Stimulated activated naive CD8-positive, alpha-beta T cell treated with anti-CD3 and anti-CD28 coated beads, Interleukin-15, Interleukin-2, amounts not matched to agents 100 ng/mL and 50 ng/mL, for 24 hours (primary cell): ENCODE measurements at regions not wholly inside any gene's neighbourhood (a gene's known extent, or its start where the extent isn't known, plus 50 kb on each side); places are given as distances from the start of the nearest gene placed in this dataset.
A peak's percentile ranks its signal among the peaks of the same experiment; 100 is the strongest.
"Not testable (repeated sequence)": the region's sequence is repeated elsewhere in the genome, so short reads cannot be mapped to it uniquely, and the experiment has no call there.

Experiments
- H3K27ac Mint-ChIP-seq: one replicate; pipeline ENCODE4 v1.8.0; 2021; ENCODE audit warnings: mild to moderate bottlenecking, mixed read lengths
- H3K27me3 Mint-ChIP-seq: one replicate; pipeline ENCODE4 v1.8.0; 2021; ENCODE audit warnings: mixed read lengths
- H3K36me3 Mint-ChIP-seq: one replicate; pipeline ENCODE4 v1.8.0; 2021; ENCODE audit warnings: low read depth, mixed read lengths
- H3K4me1 Mint-ChIP-seq: one replicate; pipeline ENCODE4 v1.8.0; 2021; ENCODE audit warnings: low read depth, mixed read lengths
- H3K4me3 Mint-ChIP-seq: one replicate; pipeline ENCODE4 v1.8.0; 2021; ENCODE audit warnings: mild to moderate bottlenecking, mixed read lengths
- H3K9me3 Mint-ChIP-seq: one replicate; pipeline ENCODE4 v1.8.0; 2021; ENCODE audit warnings: mixed read lengths

GRCh38 chr14:71449316-71450055, 482.7 kb upstream of the RGS6 start:
- Mint-ChIP-seq H3K27me3 (no peaks in the 10 kb centered on the region), H3K9me3 (no peaks in the 10 kb centered on the region), H3K4me3 (no peak overlapping the region), H3K27ac (no peak overlapping the region), H3K36me3 (no peaks in the 10 kb centered on the region), H3K4me1 (peaks cover 9% of the 10 kb centered on the region)

- H3K4me3 Mint-ChIP-seq, result no peak overlapping the region
- no peak overlapping the region for H3K27ac Mint-ChIP-seq
- H3K36me3 Mint-ChIP-seq, result no peaks in the 10 kb centered on the region
- peaks cover 9% of the 10 kb centered on the region for H3K4me1 Mint-ChIP-seq
- H3K27me3 Mint-ChIP-seq, result no peaks in the 10 kb centered on the region
- H3K9me3 Mint-ChIP-seq, result no peaks in the 10 kb centered on the region
Measured at GRCh38 chr14:71451501-71451900, 480.7 kb upstream of the RGS6 start.

GRCh38 chr14:71452539-71452938, 479.7 kb upstream of the RGS6 start:
- H3K36me3 Mint-ChIP-seq, result peaks cover 3% of the 10 kb centered on the region
- H3K4me3 Mint-ChIP-seq, result no peak overlapping the region
- no peaks in the 10 kb centered on the region for H3K27me3 Mint-ChIP-seq
- no peaks in the 10 kb centered on the region for H3K9me3 Mint-ChIP-seq
- H3K4me1 Mint-ChIP-seq, result peaks cover 9% of the 10 kb centered on the region
- no peak overlapping the region for H3K27ac Mint-ChIP-seq

DNA sequence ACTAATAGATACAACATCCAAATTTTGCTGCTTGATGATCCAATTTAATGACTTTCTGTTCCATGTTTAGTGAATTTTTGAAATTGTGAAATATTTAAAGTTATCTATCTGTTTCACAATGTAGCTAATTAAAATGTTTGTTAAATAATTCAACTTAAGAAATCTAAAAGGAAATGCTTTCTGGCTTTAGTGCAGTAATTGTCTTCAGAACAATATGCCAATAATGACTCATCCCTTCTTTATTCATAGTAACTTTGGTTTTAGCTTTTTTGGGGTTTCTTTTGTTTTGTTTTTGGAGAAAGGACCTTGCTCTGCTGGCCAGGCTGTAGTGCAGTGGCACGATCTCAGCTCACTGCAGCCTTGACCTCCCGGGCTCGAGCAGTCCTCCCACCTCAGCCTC, 479.2 kb upstream of the RGS6 start:
- no peak overlapping the region for H3K27ac Mint-ChIP-seq
- H3K36me3 Mint-ChIP-seq, result peaks cover 3% of the 10 kb centered on the region
- no peak overlapping the region for H3K4me3 Mint-ChIP-seq
- H3K9me3 Mint-ChIP-seq, result no peaks in the 10 kb centered on the region
- H3K27me3 Mint-ChIP-seq, result no peaks in the 10 kb centered on the region
- peaks cover 9% of the 10 kb centered on the region for H3K4me1 Mint-ChIP-seq

DNA sequence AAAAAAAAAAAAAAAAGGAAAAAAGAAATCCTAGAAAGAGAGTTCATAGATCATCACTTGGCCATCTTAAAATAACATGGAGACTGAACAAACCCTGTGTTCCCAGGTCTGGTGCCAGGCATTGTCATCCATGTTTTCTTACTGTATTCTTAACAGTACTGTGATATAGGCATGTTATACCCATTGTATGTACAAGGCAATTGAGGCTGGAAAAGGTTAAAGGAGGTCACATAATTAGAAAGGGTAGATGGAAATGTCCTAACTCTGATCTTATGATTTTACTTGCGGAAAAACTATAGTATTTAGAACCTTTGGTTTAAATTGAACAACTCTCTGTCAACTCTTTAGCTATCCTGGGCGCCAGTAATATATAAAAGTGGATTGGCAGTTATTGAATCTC, 478.2 kb upstream of the RGS6 start:
- Mint-ChIP-seq H3K4me1 (peaks cover 9% of the 10 kb centered on the region), H3K27me3 (no peaks in the 10 kb centered on the region), H3K4me3 (no peak overlapping the region), H3K9me3 (no peaks in the 10 kb centered on the region), H3K27ac (no peak overlapping the region), H3K36me3 (peaks cover 3% of the 10 kb centered on the region)

GRCh38 chr14:71454513-71455332, 477.5 kb upstream of the RGS6 start:
- Mint-ChIP-seq H3K27me3 (no peaks in the 10 kb centered on the region), H3K27ac (peak overlapping the region; percentile 29)

DNA sequence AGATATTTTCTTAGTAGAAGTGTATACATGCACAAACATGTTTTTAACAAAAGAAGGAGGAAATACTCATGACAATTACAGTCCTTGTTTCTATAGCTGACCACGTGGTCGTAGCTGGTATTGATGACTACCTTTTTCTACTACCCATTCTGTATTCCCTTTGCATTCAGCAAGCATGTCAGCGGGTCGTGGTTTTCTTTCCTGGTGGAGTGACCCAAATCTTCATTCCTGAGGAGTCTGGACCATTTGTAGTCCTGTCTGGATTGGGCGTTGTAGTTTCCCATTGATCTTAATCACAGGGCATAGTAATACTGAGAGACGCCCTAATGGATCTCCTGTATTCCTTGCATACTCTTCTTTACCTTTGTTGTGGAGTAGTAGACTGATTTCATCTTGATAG, 472.1 kb upstream of the RGS6 start:
- Mint-ChIP-seq H3K4me3 (no peak overlapping the region), H3K27ac (no peak overlapping the region), H3K4me1 (no peaks in the 10 kb centered on the region), H3K27me3 (no peaks in the 10 kb centered on the region), H3K9me3 (peaks cover 9% of the 10 kb centered on the region), H3K36me3 (peaks cover 40% of the 10 kb centered on the region)

More at GRCh38 chr14:71454513-71455332, 477.5 kb upstream of the RGS6 start:
- peaks cover 9% of the 10 kb centered on the region for H3K36me3 Mint-ChIP-seq
- no peaks in the 10 kb centered on the region for H3K9me3 Mint-ChIP-seq
- H3K4me3 Mint-ChIP-seq, result no peak overlapping the region
- H3K4me1 Mint-ChIP-seq, result peaks cover 9% of the 10 kb centered on the region

DNA sequence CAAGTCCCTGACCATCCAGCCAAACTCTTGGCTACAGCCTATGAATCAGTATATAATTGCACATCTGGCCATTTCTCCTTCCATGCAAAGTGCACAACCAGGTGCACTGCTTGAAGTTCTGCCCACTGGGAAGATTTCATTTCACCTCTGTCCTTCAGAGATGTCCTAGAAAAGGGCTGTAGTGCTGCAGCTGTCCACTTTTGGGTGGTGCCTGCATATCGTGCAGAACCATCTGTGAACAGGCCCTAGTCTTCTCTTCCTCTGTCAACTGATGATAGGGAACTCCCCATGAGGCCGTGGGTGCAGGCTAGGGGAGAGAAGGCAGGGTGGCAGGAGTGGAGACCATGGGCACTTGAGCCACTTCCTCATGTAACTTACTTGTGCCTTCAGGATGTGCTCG, 470.6 kb upstream of the RGS6 start:
- H3K36me3 Mint-ChIP-seq, result peaks cover 44% of the 10 kb centered on the region
- not testable (repeated sequence) for H3K4me3 Mint-ChIP-seq, H3K4me1 Mint-ChIP-seq, H3K9me3 Mint-ChIP-seq, H3K27ac Mint-ChIP-seq, H3K27me3 Mint-ChIP-seq

DNA sequence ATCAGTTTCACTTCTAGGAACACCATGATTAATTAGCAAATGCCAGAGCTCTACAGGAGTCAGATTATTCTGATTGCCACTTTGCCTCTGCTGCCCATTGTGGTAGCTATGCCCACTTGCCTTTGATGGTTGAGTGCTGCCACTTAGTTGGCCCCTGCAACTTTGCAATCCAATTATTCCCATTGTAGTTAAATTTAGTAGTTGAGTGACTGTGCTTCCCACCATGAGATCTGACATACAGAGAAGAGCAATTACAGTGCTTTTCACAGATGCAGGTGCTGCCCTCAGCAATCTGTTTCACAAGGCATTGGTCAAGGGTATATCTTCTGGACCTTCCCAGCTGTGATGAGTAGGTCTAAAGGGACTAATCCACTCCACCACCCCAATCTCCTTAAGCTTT, 468.4 kb upstream of the RGS6 start:
- no peaks in the 10 kb centered on the region for H3K4me1 Mint-ChIP-seq
- no peaks in the 10 kb centered on the region for H3K27me3 Mint-ChIP-seq
- peaks cover 52% of the 10 kb centered on the region for H3K36me3 Mint-ChIP-seq

DNA sequence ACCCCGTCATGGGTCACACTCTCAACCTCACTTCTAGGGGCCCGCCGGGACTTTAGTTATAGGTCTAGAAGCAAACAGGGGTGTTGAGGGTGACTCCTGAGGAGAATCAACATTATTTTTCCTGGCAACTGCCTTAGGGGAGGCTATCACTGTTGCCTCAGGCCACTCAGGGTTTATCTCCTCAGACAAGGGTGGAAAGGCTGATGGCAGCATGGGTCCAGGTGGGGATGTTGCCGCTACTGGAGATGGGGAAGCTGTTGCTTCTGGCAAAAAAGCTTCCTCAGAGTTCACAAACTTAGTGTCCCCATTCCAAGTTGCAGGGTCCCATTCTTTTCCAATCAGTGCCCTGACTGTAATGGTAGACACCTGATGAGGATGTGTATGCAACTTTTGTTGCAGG, 467.4 kb upstream of the RGS6 start:
- Mint-ChIP-seq H3K9me3 (peaks cover 9% of the 10 kb centered on the region), H3K36me3 (peaks cover 53% of the 10 kb centered on the region), H3K27me3 (no peaks in the 10 kb centered on the region), H3K4me3 (no peak overlapping the region), H3K27ac (no peak overlapping the region), H3K4me1 (peaks cover 4% of the 10 kb centered on the region)

More for the DNA sequence above, 468.4 kb upstream of the RGS6 start:
- Mint-ChIP-seq H3K4me3 (no peak overlapping the region), H3K9me3 (peaks cover 9% of the 10 kb centered on the region), H3K27ac (no peak overlapping the region)

GRCh38 chr14:71465316-71465715, 466.9 kb upstream of the RGS6 start:
- H3K4me1 Mint-ChIP-seq, result peaks cover 5% of the 10 kb centered on the region
- no peak overlapping the region for H3K4me3 Mint-ChIP-seq
- no peaks in the 10 kb centered on the region for H3K27me3 Mint-ChIP-seq
- H3K9me3 Mint-ChIP-seq, result peaks cover 9% of the 10 kb centered on the region
- H3K36me3 Mint-ChIP-seq, result peaks cover 48% of the 10 kb centered on the region
- H3K27ac Mint-ChIP-seq, result no peak overlapping the region

DNA sequence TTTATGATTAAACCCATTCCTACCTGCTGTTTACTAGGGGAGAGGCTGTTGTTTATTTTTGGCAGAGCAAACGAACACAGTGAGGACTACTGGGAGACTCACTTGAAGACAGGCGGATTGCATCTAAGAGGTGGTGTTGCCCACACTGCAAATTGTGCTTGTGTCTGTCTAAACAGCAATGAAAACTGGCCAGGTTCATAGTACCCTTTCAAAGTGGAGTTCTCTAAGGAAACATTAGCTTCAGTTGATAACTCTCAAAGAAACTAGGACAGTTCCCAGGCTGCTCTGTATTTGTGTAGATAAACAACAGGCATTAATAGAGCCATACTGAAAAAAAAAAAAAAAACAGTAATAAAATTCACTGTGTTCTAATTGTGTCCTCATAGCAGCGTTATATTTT, 466.0 kb upstream of the RGS6 start:
- no peak overlapping the region for H3K27ac Mint-ChIP-seq
- H3K27me3 Mint-ChIP-seq, result no peaks in the 10 kb centered on the region
- H3K9me3 Mint-ChIP-seq, result peaks cover 9% of the 10 kb centered on the region
- H3K4me1 Mint-ChIP-seq, result peaks cover 6% of the 10 kb centered on the region
- H3K36me3 Mint-ChIP-seq, result peaks cover 45% of the 10 kb centered on the region
- no peak overlapping the region for H3K4me3 Mint-ChIP-seq

DNA sequence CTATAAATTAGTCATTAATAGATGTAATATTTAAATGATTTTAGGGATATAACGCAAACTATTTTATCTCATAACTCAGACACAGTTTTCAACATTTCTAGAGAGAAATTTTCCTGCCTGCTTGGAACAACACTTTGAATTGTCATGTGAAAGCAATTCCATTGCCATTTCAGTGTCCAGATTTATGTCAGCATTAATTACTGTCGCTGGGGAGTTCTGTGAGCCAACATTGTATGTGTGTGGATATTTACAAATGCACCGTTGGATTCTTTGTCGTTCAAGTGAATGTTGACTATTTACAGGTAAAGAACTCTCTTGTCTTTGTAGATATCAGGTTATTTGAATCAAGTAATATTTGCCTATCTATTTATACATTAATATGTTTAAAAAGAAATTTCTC, 465.3 kb upstream of the RGS6 start:
- Mint-ChIP-seq H3K27ac (no peak overlapping the region), H3K27me3 (no peaks in the 10 kb centered on the region), H3K4me1 (peaks cover 13% of the 10 kb centered on the region), H3K36me3 (peaks cover 41% of the 10 kb centered on the region), H3K9me3 (peaks cover 9% of the 10 kb centered on the region), H3K4me3 (no peak overlapping the region)

DNA sequence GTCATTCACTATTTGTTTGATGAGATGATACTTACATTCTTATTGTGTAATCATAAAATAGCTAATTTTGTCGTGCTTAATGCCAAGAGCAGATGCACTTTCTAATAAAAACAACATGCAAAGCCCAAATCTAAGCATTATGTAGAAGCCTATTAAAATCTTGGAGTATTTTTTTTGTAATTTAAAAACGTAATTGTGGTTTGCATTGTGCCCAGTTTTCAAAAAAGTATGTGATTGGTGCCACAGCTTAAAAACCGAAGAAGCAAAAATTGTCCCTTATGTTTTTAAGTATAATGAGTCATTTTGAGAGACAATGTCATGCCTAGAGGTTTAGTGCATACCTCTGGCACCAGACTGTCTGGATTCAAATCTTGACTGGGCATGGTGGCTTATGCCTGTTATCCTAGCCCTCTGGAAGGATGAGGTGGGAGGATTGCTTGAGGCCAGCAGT, 464.8 kb upstream of the RGS6 start:
- H3K36me3 Mint-ChIP-seq, result peaks cover 40% of the 10 kb centered on the region
- no peaks in the 10 kb centered on the region for H3K27me3 Mint-ChIP-seq
- no peak overlapping the region for H3K27ac Mint-ChIP-seq
- H3K9me3 Mint-ChIP-seq, result peaks cover 9% of the 10 kb centered on the region
- no peak overlapping the region for H3K4me3 Mint-ChIP-seq
- peaks cover 17% of the 10 kb centered on the region for H3K4me1 Mint-ChIP-seq

GRCh38 chr14:71468701-71469100, 463.5 kb upstream of the RGS6 start:
- no peak overlapping the region for H3K4me3 Mint-ChIP-seq
- H3K27ac Mint-ChIP-seq, result no peak overlapping the region
- peaks cover 34% of the 10 kb centered on the region for H3K36me3 Mint-ChIP-seq
- no peaks in the 10 kb centered on the region for H3K27me3 Mint-ChIP-seq
- H3K4me1 Mint-ChIP-seq, result peaks cover 26% of the 10 kb centered on the region
- peaks cover 4% of the 10 kb centered on the region for H3K9me3 Mint-ChIP-seq
